ENCODE measurements at regions not wholly inside any gene's neighbourhood (a gene's known extent, or its start where the extent isn't known, plus 50 kb on each side); places are given as distances from the start of the nearest gene placed in this dataset.

- TF ChIP-seq CTCF (IDR thresholded peaks at IDR 0.05 in 4 of 5, conservative IDR thresholded peaks at IDR 0.05 in 1 of 5), result no peak
- no peak for TF ChIP-seq POLR2A (IDR thresholded peaks at IDR 0.05)
These were observed 51.9 kb upstream of the SLC38A11 start for GRCh38 chr2:165007161-165007744.

Data from gastrocnemius medialis (tissue), 4 donors.